GM23338 (cell line): ENCODE measurements at regions not wholly inside any gene's neighbourhood (a gene's known extent, or its start where the extent isn't known, plus 50 kb on each side); places are given as distances from the start of the nearest gene placed in this dataset.
"Not testable (repeated sequence)": the region's sequence is repeated elsewhere in the genome, so short reads cannot be mapped to it uniquely, and the experiment has no call there.

Experiments used
- EZH2 ChIP-seq: fragments of 200-600 bp; sonication (generic); IDR thresholded peaks from one replicate; pipeline ENCODE4 v1.8.0; 2017; ENCODE audit warnings: antibody characterized with exemption, mild to moderate bottlenecking, low read depth; ENCODE audit not compliant: unreplicated experiment
- EZH2phosphoT487 ChIP-seq: fragments of 200-600 bp; sonication (generic); IDR thresholded peaks from one replicate; pipeline ENCODE4 v1.8.1; 2018; ENCODE audit warnings: antibody characterized with exemption; ENCODE audit not compliant: unreplicated experiment
- POLR2AphosphoS5 ChIP-seq: IDR thresholded peaks from 2 replicates; pipeline ENCODE4 v1.6.1; 2016; ENCODE audit warnings: antibody characterized with exemption, low read depth
- STAT1 ChIP-seq: IDR thresholded peaks from one replicate; pipeline ENCODE4 v1.6.1; 2016; ENCODE audit warnings: antibody characterized with exemption; ENCODE audit not compliant: unreplicated experiment
- TF ChIP-seq, protein P1 (sequence below), 2 experiments: fragments of 200-600 bp in 1 of 2; sonication (generic) in 1 of 2; conservative IDR thresholded peaks; 2 replicates each; pipeline versions ENCODE4 v1.5.1 to v1.6.1; 2016 to 2017; ENCODE audit warnings: antibody characterized with exemption in 2 of 2, low read depth in 2 of 2, mild to moderate bottlenecking in 2 of 2, moderate library complexity in 1 of 2

DNA sequence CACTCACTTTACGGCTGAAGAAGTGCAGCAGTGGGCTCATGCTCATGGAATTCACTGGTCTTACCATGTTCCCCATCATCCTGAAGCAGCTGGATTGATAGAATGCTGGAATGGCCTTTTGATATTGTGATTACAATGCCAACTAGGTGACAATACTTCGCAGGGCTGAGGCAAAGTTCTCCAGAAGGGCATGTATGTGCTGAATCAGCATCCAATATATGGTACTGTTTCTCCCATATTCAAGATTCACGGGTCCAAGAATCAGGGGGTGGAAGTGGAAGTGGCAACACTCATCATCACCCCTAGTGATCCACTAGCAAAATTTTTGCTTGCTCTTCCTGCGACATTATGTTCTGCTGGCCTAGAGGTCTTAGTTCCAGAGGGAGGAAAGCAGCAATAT is 353.3 kb downstream of the C12orf75 start:
- TF ChIP-seq EZH2, POLR2AphosphoS5, EZH2phosphoT487, STAT1: not testable (repeated sequence)
- TF ChIP-seq, protein P1, sequence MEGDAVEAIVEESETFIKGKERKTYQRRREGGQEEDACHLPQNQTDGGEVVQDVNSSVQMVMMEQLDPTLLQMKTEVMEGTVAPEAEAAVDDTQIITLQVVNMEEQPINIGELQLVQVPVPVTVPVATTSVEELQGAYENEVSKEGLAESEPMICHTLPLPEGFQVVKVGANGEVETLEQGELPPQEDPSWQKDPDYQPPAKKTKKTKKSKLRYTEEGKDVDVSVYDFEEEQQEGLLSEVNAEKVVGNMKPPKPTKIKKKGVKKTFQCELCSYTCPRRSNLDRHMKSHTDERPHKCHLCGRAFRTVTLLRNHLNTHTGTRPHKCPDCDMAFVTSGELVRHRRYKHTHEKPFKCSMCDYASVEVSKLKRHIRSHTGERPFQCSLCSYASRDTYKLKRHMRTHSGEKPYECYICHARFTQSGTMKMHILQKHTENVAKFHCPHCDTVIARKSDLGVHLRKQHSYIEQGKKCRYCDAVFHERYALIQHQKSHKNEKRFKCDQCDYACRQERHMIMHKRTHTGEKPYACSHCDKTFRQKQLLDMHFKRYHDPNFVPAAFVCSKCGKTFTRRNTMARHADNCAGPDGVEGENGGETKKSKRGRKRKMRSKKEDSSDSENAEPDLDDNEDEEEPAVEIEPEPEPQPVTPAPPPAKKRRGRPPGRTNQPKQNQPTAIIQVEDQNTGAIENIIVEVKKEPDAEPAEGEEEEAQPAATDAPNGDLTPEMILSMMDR (conservative IDR thresholded peaks at IDR 0.05; ENCODE audit: low read depth in 2 of 2), result not testable (repeated sequence)
